ENCODE measurements at regions not wholly inside any gene's neighbourhood (a gene's known extent, or its start where the extent isn't known, plus 50 kb on each side); places are given as distances from the start of the nearest gene placed in this dataset.

DNA sequence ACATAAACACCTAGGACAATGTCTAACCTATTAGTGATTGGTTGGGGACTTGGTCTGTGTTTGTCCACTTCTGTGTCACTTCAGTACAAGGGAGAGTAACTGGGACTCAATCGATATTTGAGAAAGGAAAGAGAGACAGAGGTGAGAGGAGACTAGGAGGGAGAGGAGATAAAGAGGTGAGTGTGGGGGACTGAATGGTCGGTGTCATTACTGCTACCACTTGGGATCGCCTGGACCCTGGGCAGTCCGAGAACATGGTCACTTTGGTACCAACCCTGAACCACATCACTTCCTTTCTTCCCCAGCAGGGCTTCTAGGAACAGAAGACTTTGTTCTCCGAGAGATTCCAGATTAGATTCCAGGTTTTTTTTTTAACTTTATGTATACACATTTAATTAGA, 63.7 kb downstream of the GPR6 start:
- H3K27ac Mint-ChIP-seq, result no peak overlapping the region
- no peaks in the 10 kb centered on the region for H3K27me3 Mint-ChIP-seq (ENCODE audit: insufficient read depth)
- TF ChIP-seq, protein P1, sequence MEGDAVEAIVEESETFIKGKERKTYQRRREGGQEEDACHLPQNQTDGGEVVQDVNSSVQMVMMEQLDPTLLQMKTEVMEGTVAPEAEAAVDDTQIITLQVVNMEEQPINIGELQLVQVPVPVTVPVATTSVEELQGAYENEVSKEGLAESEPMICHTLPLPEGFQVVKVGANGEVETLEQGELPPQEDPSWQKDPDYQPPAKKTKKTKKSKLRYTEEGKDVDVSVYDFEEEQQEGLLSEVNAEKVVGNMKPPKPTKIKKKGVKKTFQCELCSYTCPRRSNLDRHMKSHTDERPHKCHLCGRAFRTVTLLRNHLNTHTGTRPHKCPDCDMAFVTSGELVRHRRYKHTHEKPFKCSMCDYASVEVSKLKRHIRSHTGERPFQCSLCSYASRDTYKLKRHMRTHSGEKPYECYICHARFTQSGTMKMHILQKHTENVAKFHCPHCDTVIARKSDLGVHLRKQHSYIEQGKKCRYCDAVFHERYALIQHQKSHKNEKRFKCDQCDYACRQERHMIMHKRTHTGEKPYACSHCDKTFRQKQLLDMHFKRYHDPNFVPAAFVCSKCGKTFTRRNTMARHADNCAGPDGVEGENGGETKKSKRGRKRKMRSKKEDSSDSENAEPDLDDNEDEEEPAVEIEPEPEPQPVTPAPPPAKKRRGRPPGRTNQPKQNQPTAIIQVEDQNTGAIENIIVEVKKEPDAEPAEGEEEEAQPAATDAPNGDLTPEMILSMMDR (IDR thresholded peaks at IDR 0.05), result 0 out of 2 replicates have a peak, but pooled peaks have one; percentile 20
- no peak for DNase-seq
- H3K9me3 Mint-ChIP-seq, result peaks cover 4% of the 10 kb centered on the region
- peaks cover 21% of the 10 kb centered on the region for H3K4me1 Mint-ChIP-seq (ENCODE audit: low read depth)
- no peaks in the 10 kb centered on the region for H3K36me3 Mint-ChIP-seq (ENCODE audit: low read depth)
- no peak overlapping the region for H3K4me3 Mint-ChIP-seq

GRCh38 chr6:110042670-110043296, 64.7 kb downstream of the GPR6 start:
- TF ChIP-seq, protein P1 (IDR thresholded peaks at IDR 0.05), result no peak
- no peak overlapping the region; the same call in 1 of the 2 replicates for H3K4me3 Mint-ChIP-seq
- H3K27ac Mint-ChIP-seq, result no peak overlapping the region
- DNase-seq, result no peak
- H3K36me3 Mint-ChIP-seq (ENCODE audit: low read depth), result no peaks in the 10 kb centered on the region
- peaks cover 5% of the 10 kb centered on the region for H3K9me3 Mint-ChIP-seq
- peaks cover 21% of the 10 kb centered on the region for H3K4me1 Mint-ChIP-seq (ENCODE audit: low read depth)
- H3K27me3 Mint-ChIP-seq (ENCODE audit: insufficient read depth), result no peaks in the 10 kb centered on the region

- no peak for DNase-seq
- TF ChIP-seq, protein P1 (IDR thresholded peaks at IDR 0.05), result no peak
- Mint-ChIP-seq H3K27ac (no peak overlapping the region), H3K9me3 (peaks cover 5% of the 10 kb centered on the region), H3K36me3 (ENCODE audit: low read depth) (no peaks in the 10 kb centered on the region), H3K4me3 (no peak overlapping the region; the same call in 1 of the 2 replicates), H3K4me1 (ENCODE audit: low read depth) (peaks cover 21% of the 10 kb centered on the region), H3K27me3 (ENCODE audit: insufficient read depth) (0 out of 2 replicates have a peak, but pooled peaks cover 4% of the 10 kb centered on the region)
These were observed 65.4 kb downstream of the GPR6 start for GRCh38 chr6:110043366-110043994.

- DNase-seq, result no peak
- no peaks in the 10 kb centered on the region for H3K36me3 Mint-ChIP-seq (ENCODE audit: low read depth)
- H3K27ac Mint-ChIP-seq, result no peak overlapping the region
- TF ChIP-seq, protein P1 (IDR thresholded peaks at IDR 0.05), result no peak
- H3K4me1 Mint-ChIP-seq (ENCODE audit: low read depth), result peaks cover 20% of the 10 kb centered on the region
- peaks cover 5% of the 10 kb centered on the region for H3K9me3 Mint-ChIP-seq
- peaks cover 7% of the 10 kb centered on the region; the same call in 1 of the 2 replicates for H3K27me3 Mint-ChIP-seq (ENCODE audit: insufficient read depth)
- no peak overlapping the region for H3K4me3 Mint-ChIP-seq
These were observed 66.0 kb downstream of the GPR6 start for GRCh38 chr6:110044096-110044495.

DNA sequence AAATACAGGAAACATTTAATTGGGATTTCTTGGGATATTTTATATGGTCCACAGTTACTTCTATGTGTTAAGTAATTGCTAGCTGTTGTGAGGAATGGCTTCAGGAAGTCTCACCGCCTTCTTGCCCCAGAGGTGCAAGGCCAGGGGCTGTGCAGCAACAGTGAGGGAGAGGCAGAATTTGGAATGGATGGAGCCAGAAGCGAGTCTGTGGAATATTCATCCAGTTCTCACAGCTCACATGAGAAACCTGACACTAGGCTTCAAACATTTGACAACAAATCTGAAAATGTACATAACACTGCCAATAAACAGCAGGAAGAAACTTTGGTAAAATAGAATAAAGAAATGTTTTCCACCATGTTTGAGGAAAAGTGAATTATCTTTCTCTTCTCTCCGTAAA, 66.5 kb downstream of the GPR6 start:
- Mint-ChIP-seq H3K27ac (no peak overlapping the region), H3K27me3 (ENCODE audit: insufficient read depth) (peaks cover 12% of the 10 kb centered on the region; the same call in 1 of the 2 replicates), H3K4me1 (ENCODE audit: low read depth) (peaks cover 14% of the 10 kb centered on the region), H3K4me3 (no peak overlapping the region), H3K9me3 (peaks cover 5% of the 10 kb centered on the region), H3K36me3 (ENCODE audit: low read depth) (no peaks in the 10 kb centered on the region)
- no peak for DNase-seq
- TF ChIP-seq, protein P1 (IDR thresholded peaks at IDR 0.05), result no peak

All from HFFc6 (cell line).